ENCODE measurements at regions not wholly inside any gene's neighbourhood (a gene's known extent, or its start where the extent isn't known, plus 50 kb on each side); places are given as distances from the start of the nearest gene placed in this dataset.

GRCh38 chr17:34420254-34420766 lies 57.3 kb upstream of the CCL1 start:
- Histone ChIP-seq H3K9me3 (ENCODE audit: control insufficient read depth, insufficient read depth, low read length) (no peaks in the 10 kb centered on the region), H3K9ac (ENCODE audit: low read depth, low read length) (no peak overlapping the region), H3K36me3 (ENCODE audit: insufficient read depth, low read length) (no peaks in the 10 kb centered on the region), H3K4me1 (ENCODE audit: insufficient read depth, low read length) (no peaks in the 10 kb centered on the region)

- no peaks in the 10 kb centered on the region for H3K36me3 ChIP-seq (ENCODE audit: insufficient read depth, low read length)
- no peak overlapping the region for H3K9ac ChIP-seq (ENCODE audit: low read depth, low read length)
- H3K9me3 ChIP-seq (ENCODE audit: control insufficient read depth, insufficient read depth, low read length) = no peaks in the 10 kb centered on the region
- H3K4me1 ChIP-seq (ENCODE audit: insufficient read depth, low read length) = peaks cover 22% of the 10 kb centered on the region
Measured at GRCh38 chr17:34416116-34416515, 53.1 kb upstream of the CCL1 start.

- Histone ChIP-seq H3K9ac (ENCODE audit: low read depth, low read length) (no peak overlapping the region), H3K4me1 (ENCODE audit: insufficient read depth, low read length) (peaks cover 25% of the 10 kb centered on the region), H3K9me3 (ENCODE audit: control insufficient read depth, insufficient read depth, low read length) (no peaks in the 10 kb centered on the region), H3K36me3 (ENCODE audit: insufficient read depth, low read length) (no peaks in the 10 kb centered on the region)
Measured at GRCh38 chr17:34414339-34414738, 51.3 kb upstream of the CCL1 start.

GRCh38 chr17:34413443-34414119 lies 50.5 kb upstream of the CCL1 start:
- Histone ChIP-seq H3K9me3 (ENCODE audit: control insufficient read depth, insufficient read depth, low read length) (no peaks in the 10 kb centered on the region), H3K9ac (ENCODE audit: low read depth, low read length) (no peak overlapping the region), H3K36me3 (ENCODE audit: insufficient read depth, low read length) (no peaks in the 10 kb centered on the region), H3K4me1 (ENCODE audit: insufficient read depth, low read length) (peaks cover 25% of the 10 kb centered on the region)

GRCh38 chr17:34412965-34413441 lies 50.0 kb upstream of the CCL1 start:
- peaks cover 25% of the 10 kb centered on the region for H3K4me1 ChIP-seq (ENCODE audit: insufficient read depth, low read length)

More at GRCh38 chr17:34412965-34413441, 50.0 kb upstream of the CCL1 start:
- Histone ChIP-seq H3K36me3 (ENCODE audit: insufficient read depth, low read length) (no peaks in the 10 kb centered on the region), H3K9ac (ENCODE audit: low read depth, low read length) (no peak overlapping the region), H3K9me3 (ENCODE audit: control insufficient read depth, insufficient read depth, low read length) (no peaks in the 10 kb centered on the region)

All from ES-I3 (cell line).